Tibial nerve (tissue), 4 donors: ENCODE measurements at regions not wholly inside any gene's neighbourhood (a gene's known extent, or its start where the extent isn't known, plus 50 kb on each side); places are given as distances from the start of the nearest gene placed in this dataset.

ENCODE experiments used
- EP300 ChIP-seq, 2 donors: sonication (generic); formaldehyde crosslinking; IDR thresholded peaks; one replicate each; pipeline ENCODE4 v1.6.1; 2017; ENCODE audit warnings: antibody characterized with exemption in 2 of 2, mild to moderate bottlenecking in 1 of 2
- POLR2A ChIP-seq, 2 donors: fragments of 450-650 bp; IDR thresholded peaks; one replicate each; pipeline ENCODE4 v1.6.1; 2017; ENCODE audit warnings: antibody characterized with exemption in 2 of 2, mild to moderate bottlenecking in 2 of 2, moderate library complexity in 2 of 2
- TF ChIP-seq, protein P1 (sequence below), 5 experiments: fragments of 200-600 bp in 3 of 5; fragments of 450-650 bp in 2 of 5; sonication (generic) in 3 of 5; IDR thresholded peaks; one replicate each; pipeline ENCODE4 v1.5.1; 2016 to 2019; ENCODE audit warnings: antibody characterized with exemption in 5 of 5, mild to moderate bottlenecking in 3 of 5, moderate library complexity in 2 of 5

DNA sequence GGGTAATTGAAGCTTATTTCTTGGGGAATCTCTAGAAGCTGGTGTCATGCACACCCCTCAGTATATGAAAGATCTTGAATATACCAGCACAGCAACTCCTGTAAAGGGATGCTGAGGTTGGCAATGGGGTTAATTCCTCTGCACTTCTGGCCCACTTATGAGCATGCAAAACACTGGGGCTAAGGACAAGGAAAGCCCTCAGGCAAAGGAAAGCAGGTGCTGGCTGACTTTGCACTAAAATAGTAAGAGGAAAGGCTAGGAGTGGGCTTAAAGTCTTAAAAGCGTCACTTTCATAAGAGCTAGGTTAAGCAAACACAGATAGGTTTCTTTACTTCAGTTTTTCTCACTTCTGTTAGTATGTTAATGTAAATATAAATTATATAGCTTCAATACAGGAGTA lies 572.6 kb upstream of the LUZP2 start:
- TF ChIP-seq, protein P1, sequence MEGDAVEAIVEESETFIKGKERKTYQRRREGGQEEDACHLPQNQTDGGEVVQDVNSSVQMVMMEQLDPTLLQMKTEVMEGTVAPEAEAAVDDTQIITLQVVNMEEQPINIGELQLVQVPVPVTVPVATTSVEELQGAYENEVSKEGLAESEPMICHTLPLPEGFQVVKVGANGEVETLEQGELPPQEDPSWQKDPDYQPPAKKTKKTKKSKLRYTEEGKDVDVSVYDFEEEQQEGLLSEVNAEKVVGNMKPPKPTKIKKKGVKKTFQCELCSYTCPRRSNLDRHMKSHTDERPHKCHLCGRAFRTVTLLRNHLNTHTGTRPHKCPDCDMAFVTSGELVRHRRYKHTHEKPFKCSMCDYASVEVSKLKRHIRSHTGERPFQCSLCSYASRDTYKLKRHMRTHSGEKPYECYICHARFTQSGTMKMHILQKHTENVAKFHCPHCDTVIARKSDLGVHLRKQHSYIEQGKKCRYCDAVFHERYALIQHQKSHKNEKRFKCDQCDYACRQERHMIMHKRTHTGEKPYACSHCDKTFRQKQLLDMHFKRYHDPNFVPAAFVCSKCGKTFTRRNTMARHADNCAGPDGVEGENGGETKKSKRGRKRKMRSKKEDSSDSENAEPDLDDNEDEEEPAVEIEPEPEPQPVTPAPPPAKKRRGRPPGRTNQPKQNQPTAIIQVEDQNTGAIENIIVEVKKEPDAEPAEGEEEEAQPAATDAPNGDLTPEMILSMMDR (IDR thresholded peaks at IDR 0.05), result no peak
- no peak for TF ChIP-seq POLR2A (IDR thresholded peaks at IDR 0.05)
- no peak for TF ChIP-seq EP300 (IDR thresholded peaks at IDR 0.05)
